B cell (primary cell): ENCODE measurements at regions not wholly inside any gene's neighbourhood (a gene's known extent, or its start where the extent isn't known, plus 50 kb on each side); places are given as distances from the start of the nearest gene placed in this dataset.

ENCODE experiments used
- ATAC-seq: fragments of 200-7000 bp; cut with Tn5 transposase; one replicate; pipeline ENCODE4 v1.10.0; 2021; ENCODE audit warnings: low read depth, mild to moderate bottlenecking, moderate number of reproducible peaks, moderate library complexity
- CTCF ChIA-PET: fragments of 350-600 bp; sonication (Branson Sonifier 250); formaldehyde crosslinking; loops from one replicate; lab custom pipeline; 2021; ENCODE audit warnings: antibody characterized with exemption, inconsistent platforms; lab: Charles Lee
- POLR2A ChIA-PET: fragments of 350-600 bp; sonication (Branson Sonifier 250); formaldehyde crosslinking; loops from one replicate; lab custom pipeline; 2021; ENCODE audit warnings: antibody characterized with exemption; lab: Charles Lee
- DNase-seq: peaks from one replicate; pipeline ENCODE4 v3.0.0; 2013
- H2AFZ ChIP-seq: 2 replicates; pipeline ENCODE4 v1.6.1; 2012; ENCODE audit warnings: mild to moderate bottlenecking, low read depth, low read length; ENCODE audit not compliant: insufficient read depth, poor library complexity, severe bottlenecking
- H3K27ac ChIP-seq, 2 donors: 1 replicate in 1 of 2; 2 replicates in 1 of 2; pipeline ENCODE4 v1.5.1; 2012 to 2013; ENCODE audit warnings: low read length in 2 of 2, mild to moderate bottlenecking in 2 of 2, moderate library complexity in 1 of 2
- H3K27me3 ChIP-seq, 4 experiments: fragments of 200-600 bp in 1 of 4; sonication (generic) in 1 of 4; replicated peaks in 1 of 4; 1 replicate in 2 of 4; 2 replicates in 2 of 4; pipeline versions ENCODE4 v1.6.1 to v1.7.0; 2013 to 2016; ENCODE audit warnings: low read length in 3 of 4, mild to moderate bottlenecking in 2 of 4, mixed read lengths in 1 of 4, moderate library complexity in 1 of 4; ENCODE audit not compliant: insufficient read depth in 4 of 4, control insufficient read depth in 3 of 4; ENCODE audit errors: control extremely low read depth in 1 of 4
- H3K36me3 ChIP-seq, 2 experiments: replicated peaks in 1 of 2; 1 replicate in 1 of 2; 2 replicates in 1 of 2; pipeline versions ENCODE4 v1.6.1 to v1.7.1; 2013; ENCODE audit warnings: low read length in 1 of 2; ENCODE audit not compliant: insufficient read depth in 2 of 2, control insufficient read depth in 1 of 2; ENCODE audit errors: control extremely low read depth in 1 of 2, extremely low read depth in 1 of 2
- H3K4me1 ChIP-seq, 2 donors: fragments of 200-600 bp in 1 of 2; sonication (generic) in 1 of 2; 1 replicate in 1 of 2; 2 replicates in 1 of 2; pipeline versions ENCODE4 v1.5.1 to v1.6.1; 2013 to 2017; ENCODE audit warnings: low read length in 2 of 2; ENCODE audit not compliant: control insufficient read depth in 2 of 2, insufficient read depth in 2 of 2
- H3K4me2 ChIP-seq: replicated peaks from 2 replicates; pipeline ENCODE3; 2012; ENCODE audit warnings: mild to moderate bottlenecking, low read depth, low read length; ENCODE audit not compliant: poor library complexity, severe bottlenecking
- H3K4me3 ChIP-seq, 5 experiments: fragments of 200-600 bp in 1 of 5; sonication (generic) in 1 of 5; 1 replicate in 3 of 5; 2 replicates in 2 of 5; pipeline versions ENCODE4 v1.5.1 to v1.7.0; 2011 to 2016; ENCODE audit warnings: low read length in 4 of 5, mild to moderate bottlenecking in 4 of 5, low read depth in 2 of 5, control low read depth in 1 of 5, moderate library complexity in 1 of 5; ENCODE audit not compliant: insufficient read depth in 1 of 5; ENCODE audit errors: control extremely low read depth in 1 of 5, extremely low read depth in 1 of 5
- H3K79me2 ChIP-seq: fragments of 200-600 bp; sonication (generic); one replicate; pipeline ENCODE4 v1.6.0; 2016; ENCODE audit warnings: low read length; ENCODE audit not compliant: control insufficient read depth, insufficient read depth
- H3K9ac ChIP-seq: fragments of 200-600 bp; sonication (generic); 2 replicates; pipeline ENCODE4 v1.6.1; 2017; ENCODE audit warnings: mild to moderate bottlenecking, low read length, moderate library complexity
- H3K9me3 ChIP-seq, 3 donors: one replicate each; pipeline versions ENCODE4 v1.6.1 to v1.7.1; 2013; ENCODE audit warnings: low read length in 2 of 3; ENCODE audit not compliant: control insufficient read depth in 2 of 3, insufficient read depth in 1 of 3; ENCODE audit errors: control extremely low read depth in 1 of 3
- H4K20me1 ChIP-seq: 2 replicates; pipeline ENCODE4 v1.6.0; 2012; ENCODE audit warnings: mild to moderate bottlenecking, low read length; ENCODE audit not compliant: insufficient read depth, control insufficient read depth, poor library complexity, severe bottlenecking
- H3K27ac Mint-ChIP-seq: one replicate; pipeline ENCODE4 v1.8.0; 2021; ENCODE audit warnings: mixed read lengths
- H3K27me3 Mint-ChIP-seq: one replicate; pipeline ENCODE4 v1.8.0; 2021; ENCODE audit warnings: mixed read lengths
- H3K4me1 Mint-ChIP-seq: one replicate; pipeline ENCODE4 v1.8.0; 2021; ENCODE audit warnings: mixed read lengths
- H3K4me3 Mint-ChIP-seq: one replicate; pipeline ENCODE4 v1.8.0; 2021; ENCODE audit warnings: mixed read lengths
- H3K9me3 Mint-ChIP-seq: one replicate; pipeline ENCODE4 v1.8.0; 2022; ENCODE audit warnings: mixed read lengths; ENCODE audit not compliant: insufficient read depth
- EZH2 ChIP-seq: IDR thresholded peaks from 2 replicates; pipeline ENCODE4 v1.6.1; 2012; ENCODE audit warnings: borderline replicate concordance, low read depth, mild to moderate bottlenecking, moderate library complexity, low read length; ENCODE audit not compliant: insufficient read depth, poor library complexity, severe bottlenecking
- WGBS: methylation state at CpG from one replicate; pipeline ENCODE4 v1.1.5; 2013; ENCODE audit warnings: missing lambda C conversion rate; ENCODE audit not compliant: insufficient coverage; 5-methylcytosine and 5-hydroxymethylcytosine counted together
- intact Hi-C: fragments of 100-400 bp; cut with micrococcal nuclease; formaldehyde crosslinking; loops from one replicate; pipeline ENCODE4 v1.10.0; 2022
- TF ChIP-seq, protein P1 (sequence below): fragments of 200-600 bp; IDR thresholded peaks from one replicate; pipeline ENCODE4 v1.8.0; 2022; ENCODE audit warnings: antibody characterized with exemption, mild to moderate bottlenecking

DNA sequence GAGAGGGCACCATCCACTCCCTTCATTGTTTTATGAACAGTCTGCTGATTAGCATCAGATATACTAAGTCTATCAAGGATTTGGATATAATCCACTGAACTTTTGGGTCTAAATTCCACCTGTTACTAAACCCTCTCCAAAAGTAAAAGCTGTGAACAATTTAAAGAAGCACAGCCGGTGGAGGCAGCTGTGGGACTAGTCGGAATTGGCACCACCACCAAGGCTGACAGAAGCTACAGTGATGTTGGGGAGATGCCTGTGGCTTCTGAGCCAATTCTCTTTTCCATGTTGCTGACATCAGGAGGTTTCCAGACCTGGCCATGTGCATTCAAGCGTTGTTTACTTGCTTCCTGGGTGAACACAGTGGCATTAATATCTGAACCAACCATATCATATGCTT is 679.0 kb upstream of the CA10 start:
- Histone ChIP-seq H3K4me3 (no peak overlapping the region), H3K9me3 (no peaks in the 10 kb centered on the region), H3K27ac (no peak overlapping the region), H2AFZ (no peak overlapping the region), H3K27me3 (no peaks in the 10 kb centered on the region), H3K4me2 (no peak overlapping the region), H3K36me3 (no peaks in the 10 kb centered on the region), H4K20me1 (no peaks in the 10 kb centered on the region), H3K4me1 (no peaks in the 10 kb centered on the region), H3K9ac (no peak overlapping the region), H3K79me2 (no peaks in the 10 kb centered on the region)
- POLR2A ChIA-PET = no interaction called here
- TF ChIP-seq, protein P1, sequence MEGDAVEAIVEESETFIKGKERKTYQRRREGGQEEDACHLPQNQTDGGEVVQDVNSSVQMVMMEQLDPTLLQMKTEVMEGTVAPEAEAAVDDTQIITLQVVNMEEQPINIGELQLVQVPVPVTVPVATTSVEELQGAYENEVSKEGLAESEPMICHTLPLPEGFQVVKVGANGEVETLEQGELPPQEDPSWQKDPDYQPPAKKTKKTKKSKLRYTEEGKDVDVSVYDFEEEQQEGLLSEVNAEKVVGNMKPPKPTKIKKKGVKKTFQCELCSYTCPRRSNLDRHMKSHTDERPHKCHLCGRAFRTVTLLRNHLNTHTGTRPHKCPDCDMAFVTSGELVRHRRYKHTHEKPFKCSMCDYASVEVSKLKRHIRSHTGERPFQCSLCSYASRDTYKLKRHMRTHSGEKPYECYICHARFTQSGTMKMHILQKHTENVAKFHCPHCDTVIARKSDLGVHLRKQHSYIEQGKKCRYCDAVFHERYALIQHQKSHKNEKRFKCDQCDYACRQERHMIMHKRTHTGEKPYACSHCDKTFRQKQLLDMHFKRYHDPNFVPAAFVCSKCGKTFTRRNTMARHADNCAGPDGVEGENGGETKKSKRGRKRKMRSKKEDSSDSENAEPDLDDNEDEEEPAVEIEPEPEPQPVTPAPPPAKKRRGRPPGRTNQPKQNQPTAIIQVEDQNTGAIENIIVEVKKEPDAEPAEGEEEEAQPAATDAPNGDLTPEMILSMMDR = no peak
- no peak for TF ChIP-seq EZH2
- intact Hi-C loops = no loop called here
- Mint-ChIP-seq H3K27me3 (no peaks in the 10 kb centered on the region), H3K4me1 (no peaks in the 10 kb centered on the region), H3K27ac (no peak overlapping the region), H3K9me3 (peaks cover 15% of the 10 kb centered on the region), H3K4me3 (no peak overlapping the region)
- ATAC-seq = no peak
- 100% methylated on average over 2 of the region's 3 CpGs for WGBS
- CTCF ChIA-PET = no interaction called here
- DNase-seq = no peak

GRCh38 chr17:52831536-52831935 is 673.0 kb upstream of the CA10 start:
- TF ChIP-seq, protein P1 = no peak
- no peak for TF ChIP-seq EZH2
- WGBS = no CpG with 5 or more reads among the region's 1 CpG
- Histone ChIP-seq H3K27ac (no peak overlapping the region), H4K20me1 (no peaks in the 10 kb centered on the region), H2AFZ (no peak overlapping the region), H3K79me2 (no peaks in the 10 kb centered on the region), H3K36me3 (no peaks in the 10 kb centered on the region), H3K4me1 (no peaks in the 10 kb centered on the region), H3K4me3 (no peak overlapping the region), H3K4me2 (no peak overlapping the region), H3K9me3 (no peaks in the 10 kb centered on the region), H3K27me3 (no peaks in the 10 kb centered on the region), H3K9ac (no peak overlapping the region)
- CTCF ChIA-PET = no interaction called here
- intact Hi-C loops = no loop called here
- no peak overlapping the region for H3K4me3 Mint-ChIP-seq
- POLR2A ChIA-PET = no interaction called here
- no peaks in the 10 kb centered on the region for H3K4me1 Mint-ChIP-seq
- ATAC-seq = no peak
- H3K27me3 Mint-ChIP-seq = no peaks in the 10 kb centered on the region
- DNase-seq = no peak
- no peaks in the 10 kb centered on the region for H3K9me3 Mint-ChIP-seq
- H3K27ac Mint-ChIP-seq = no peak overlapping the region
